Rectal smooth muscle tissue (tissue), 1 donor: ENCODE measurements at regions not wholly inside any gene's neighbourhood (a gene's known extent, or its start where the extent isn't known, plus 50 kb on each side); places are given as distances from the start of the nearest gene placed in this dataset.

Experiments used
- H3K27ac ChIP-seq: one replicate; pipeline ENCODE4 v1.7.0; 2013; ENCODE audit warnings: low read depth, low read length, inconsistent platforms
- H3K27me3 ChIP-seq: one replicate; pipeline ENCODE4 v1.7.0; 2013; ENCODE audit warnings: low read length; ENCODE audit not compliant: control insufficient read depth, insufficient read depth
- H3K36me3 ChIP-seq: one replicate; pipeline ENCODE4 v1.7.0; 2013; ENCODE audit warnings: low read length; ENCODE audit not compliant: control insufficient read depth, insufficient read depth
- H3K4me1 ChIP-seq: one replicate; pipeline ENCODE4 v1.7.0; 2013; ENCODE audit warnings: low read length; ENCODE audit not compliant: control insufficient read depth, insufficient read depth
- H3K4me3 ChIP-seq: one replicate; pipeline ENCODE4 v1.7.0; 2013; ENCODE audit warnings: low read length
- H3K9ac ChIP-seq: one replicate; pipeline ENCODE4 v1.7.0; 2013; ENCODE audit warnings: low read length

GRCh38 chr10:28836435-28836743, 159.1 kb downstream of the BAMBI start:
- Histone ChIP-seq H3K9ac (no peak overlapping the region), H3K27ac (no peak overlapping the region), H3K4me3 (no peak overlapping the region), H3K4me1 (no peaks in the 10 kb centered on the region), H3K36me3 (no peaks in the 10 kb centered on the region), H3K27me3 (no peaks in the 10 kb centered on the region)

- no peak overlapping the region for H3K4me3 ChIP-seq
- no peak overlapping the region for H3K27ac ChIP-seq
These were observed 160.5 kb downstream of the BAMBI start for GRCh38 chr10:28837613-28838390.

GRCh38 chr10:28838908-28839307, 161.6 kb downstream of the BAMBI start:
- H3K27me3 ChIP-seq, result no peaks in the 10 kb centered on the region
- no peak overlapping the region for H3K4me3 ChIP-seq
- H3K9ac ChIP-seq, result no peak overlapping the region
- H3K27ac ChIP-seq, result no peak overlapping the region
- H3K36me3 ChIP-seq, result no peaks in the 10 kb centered on the region
- H3K4me1 ChIP-seq, result no peaks in the 10 kb centered on the region

More at GRCh38 chr10:28837613-28838390, 160.5 kb downstream of the BAMBI start:
- Histone ChIP-seq H3K9ac (no peak overlapping the region), H3K4me1 (no peaks in the 10 kb centered on the region), H3K27me3 (no peaks in the 10 kb centered on the region), H3K36me3 (no peaks in the 10 kb centered on the region)

- Histone ChIP-seq H3K4me1 (no peaks in the 10 kb centered on the region), H3K27ac (no peak overlapping the region), H3K36me3 (no peaks in the 10 kb centered on the region), H3K27me3 (no peaks in the 10 kb centered on the region), H3K4me3 (no peak overlapping the region), H3K9ac (no peak overlapping the region)
These were observed 162.3 kb downstream of the BAMBI start for GRCh38 chr10:28839600-28840007.

- H3K27me3 ChIP-seq, result no peaks in the 10 kb centered on the region
- H3K9ac ChIP-seq, result no peak overlapping the region
- no peaks in the 10 kb centered on the region for H3K36me3 ChIP-seq
- no peaks in the 10 kb centered on the region for H3K4me1 ChIP-seq
- no peak overlapping the region for H3K27ac ChIP-seq
- no peak overlapping the region for H3K4me3 ChIP-seq
These were observed 162.9 kb downstream of the BAMBI start for GRCh38 chr10:28840202-28840601.

DNA sequence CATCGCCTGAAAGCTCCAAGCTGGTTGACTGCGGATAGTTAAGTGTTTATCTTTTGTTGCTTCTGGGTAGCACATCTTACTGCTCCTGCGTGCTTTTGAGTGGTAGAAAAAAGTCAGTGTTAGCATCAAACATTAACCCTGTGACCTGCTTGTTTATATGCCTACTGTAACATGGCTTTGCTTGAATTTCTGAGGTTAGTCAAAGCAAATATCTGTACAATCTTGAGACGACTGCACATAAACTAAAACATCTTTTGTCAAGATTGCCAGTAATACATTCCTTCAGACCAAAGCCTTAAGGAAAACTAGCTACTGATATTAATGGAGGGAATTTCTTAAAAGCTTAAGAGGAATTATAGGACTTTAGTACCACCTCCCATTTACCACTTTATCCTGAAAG, 163.7 kb downstream of the BAMBI start:
- H3K9ac ChIP-seq, result no peak overlapping the region
- H3K27me3 ChIP-seq, result no peaks in the 10 kb centered on the region
- H3K27ac ChIP-seq, result no peak overlapping the region
- H3K4me1 ChIP-seq, result no peaks in the 10 kb centered on the region
- H3K4me3 ChIP-seq, result no peak overlapping the region
- no peaks in the 10 kb centered on the region for H3K36me3 ChIP-seq

- H3K27me3 ChIP-seq, result no peaks in the 10 kb centered on the region
- H3K4me3 ChIP-seq, result no peak overlapping the region
- no peak overlapping the region for H3K27ac ChIP-seq
- no peaks in the 10 kb centered on the region for H3K4me1 ChIP-seq
- no peak overlapping the region for H3K9ac ChIP-seq
- no peaks in the 10 kb centered on the region for H3K36me3 ChIP-seq
These were observed 164.3 kb downstream of the BAMBI start for GRCh38 chr10:28841625-28842024.

GRCh38 chr10:28842321-28842720, 165.0 kb downstream of the BAMBI start:
- H3K4me3 ChIP-seq, result no peak overlapping the region
- no peak overlapping the region for H3K9ac ChIP-seq
- H3K36me3 ChIP-seq, result no peaks in the 10 kb centered on the region
- H3K27ac ChIP-seq, result no peak overlapping the region
- H3K4me1 ChIP-seq, result no peaks in the 10 kb centered on the region
- H3K27me3 ChIP-seq, result no peaks in the 10 kb centered on the region

- Histone ChIP-seq H3K4me3 (no peak overlapping the region), H3K4me1 (no peaks in the 10 kb centered on the region), H3K27ac (no peak overlapping the region), H3K9ac (no peak overlapping the region), H3K36me3 (no peaks in the 10 kb centered on the region), H3K27me3 (no peaks in the 10 kb centered on the region)
These were observed 167.8 kb downstream of the BAMBI start for GRCh38 chr10:28845009-28845682.

DNA sequence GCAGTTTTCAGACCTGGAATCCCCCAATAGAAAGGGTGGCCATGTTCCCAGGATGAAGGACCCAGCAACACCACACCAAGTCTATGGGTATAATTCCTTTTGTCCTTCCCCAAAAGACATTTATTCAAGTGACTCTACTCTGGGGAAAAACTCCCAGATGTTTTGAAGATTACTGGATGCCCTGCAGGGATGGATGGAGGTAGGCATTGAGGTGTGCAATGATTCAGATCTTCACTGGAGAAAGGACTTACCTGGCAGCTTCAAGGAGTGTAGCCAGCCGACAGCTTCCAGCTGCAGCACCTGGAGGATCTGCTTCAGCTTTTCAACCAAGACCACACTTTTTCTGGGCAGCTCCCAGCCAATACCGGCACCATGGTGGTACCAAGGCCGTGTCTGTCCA, 172.0 kb downstream of the BAMBI start:
- H3K27ac ChIP-seq, result no peak overlapping the region
- H3K9ac ChIP-seq, result no peak overlapping the region
- no peaks in the 10 kb centered on the region for H3K4me1 ChIP-seq
- H3K36me3 ChIP-seq, result no peaks in the 10 kb centered on the region
- no peak overlapping the region for H3K4me3 ChIP-seq
- no peaks in the 10 kb centered on the region for H3K27me3 ChIP-seq

DNA sequence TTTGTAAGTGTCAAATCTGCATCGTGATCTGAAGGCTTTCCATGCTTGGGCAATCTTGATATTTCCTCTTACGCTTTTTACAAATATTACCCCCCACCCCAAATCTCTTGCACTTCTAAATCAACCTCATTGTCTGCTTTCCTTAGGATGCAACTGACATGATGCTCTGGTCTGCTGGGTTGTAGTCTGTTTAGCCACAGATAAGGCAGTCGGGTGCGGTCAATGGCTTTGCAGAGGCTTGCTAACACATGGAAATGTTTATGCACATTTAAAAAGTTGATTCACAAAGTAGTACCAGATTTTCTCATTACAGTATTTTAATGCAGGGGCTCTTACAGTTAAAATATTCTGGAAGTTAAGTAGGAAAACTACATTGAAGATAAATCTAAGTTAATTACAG, 172.5 kb downstream of the BAMBI start:
- no peaks in the 10 kb centered on the region for H3K4me1 ChIP-seq
- H3K4me3 ChIP-seq, result no peak overlapping the region
- no peak overlapping the region for H3K27ac ChIP-seq
- H3K27me3 ChIP-seq, result no peaks in the 10 kb centered on the region
- H3K36me3 ChIP-seq, result no peaks in the 10 kb centered on the region
- H3K9ac ChIP-seq, result no peak overlapping the region

DNA sequence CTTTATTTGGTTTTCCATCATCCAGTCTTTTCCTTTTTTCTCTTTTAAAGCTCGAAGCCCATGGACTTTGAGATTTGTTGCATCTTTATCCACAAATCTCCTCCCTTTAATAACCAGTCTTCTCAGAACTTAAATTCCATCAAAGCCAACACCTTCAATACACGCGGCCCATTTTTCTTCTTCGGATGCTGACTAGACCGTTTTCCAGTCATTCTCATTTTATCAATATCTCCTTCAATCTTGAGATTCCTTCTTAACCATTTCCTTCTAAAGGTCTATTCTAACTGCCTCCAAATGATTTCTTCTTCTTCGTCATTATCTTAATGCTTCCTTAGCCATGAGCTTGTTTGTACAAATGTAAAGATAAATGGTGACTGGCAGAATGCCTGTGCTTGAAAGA, 173.5 kb downstream of the BAMBI start:
- no peak overlapping the region for H3K4me3 ChIP-seq
- no peaks in the 10 kb centered on the region for H3K4me1 ChIP-seq
- no peak overlapping the region for H3K9ac ChIP-seq
- H3K36me3 ChIP-seq, result no peaks in the 10 kb centered on the region
- H3K27ac ChIP-seq, result no peak overlapping the region
- no peaks in the 10 kb centered on the region for H3K27me3 ChIP-seq

DNA sequence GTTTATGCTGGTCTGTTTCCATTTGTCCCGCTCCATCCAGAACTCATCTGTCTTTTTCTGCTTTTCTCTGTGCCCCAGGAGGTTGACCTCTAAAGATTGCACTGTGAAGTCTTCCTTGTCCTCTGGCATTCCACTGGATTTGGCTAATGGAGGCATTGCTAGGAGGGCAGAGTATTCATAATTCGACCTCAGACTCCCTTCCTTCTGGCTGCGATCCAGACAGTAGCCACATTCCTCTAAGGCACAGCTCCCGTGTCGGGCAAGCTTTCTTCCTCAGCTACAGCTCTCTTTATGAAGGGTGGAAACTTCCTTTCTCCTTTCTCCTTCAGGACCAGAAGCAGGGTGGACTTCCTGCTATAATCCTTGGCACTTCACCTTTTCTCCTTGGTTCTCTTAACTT, 175.9 kb downstream of the BAMBI start:
- no peak overlapping the region for H3K9ac ChIP-seq
- H3K4me3 ChIP-seq, result no peak overlapping the region
- H3K27ac ChIP-seq, result no peak overlapping the region
- H3K27me3 ChIP-seq, result no peaks in the 10 kb centered on the region
- no peaks in the 10 kb centered on the region for H3K36me3 ChIP-seq
- no peaks in the 10 kb centered on the region for H3K4me1 ChIP-seq
